ENCODE measurements at regions not wholly inside any gene's neighbourhood (a gene's known extent, or its start where the extent isn't known, plus 50 kb on each side); places are given as distances from the start of the nearest gene placed in this dataset.

GRCh38 chr6:114650891-114651290, 308.1 kb upstream of the HS3ST5 start:
- TF ChIP-seq ZNF430 (CRISPR knock-in tag; IDR thresholded peaks at IDR 0.05) = no peak
- no peak for TF ChIP-seq ZNF883 (CRISPR knock-in tag; IDR thresholded peaks at IDR 0.05; ENCODE audit: not compliant biosample characterization)
- no peak for TF ChIP-seq HIVEP1 (CRISPR knock-in tag; IDR thresholded peaks at IDR 0.05)
- TF ChIP-seq ZNF678 (CRISPR knock-in tag; IDR thresholded peaks at IDR 0.05) = no peak
- TF ChIP-seq MED8 (CRISPR knock-in tag; IDR thresholded peaks at IDR 0.05; ENCODE audit: insufficient replicate concordance) = no peak
- TF ChIP-seq SNRNP70 (IDR thresholded peaks at IDR 0.05; ENCODE audit: low read depth, low read length) = no peak
- no peak for TF ChIP-seq RCOR2 (CRISPR knock-in tag; IDR thresholded peaks at IDR 0.05)
- TF ChIP-seq, protein P1, sequence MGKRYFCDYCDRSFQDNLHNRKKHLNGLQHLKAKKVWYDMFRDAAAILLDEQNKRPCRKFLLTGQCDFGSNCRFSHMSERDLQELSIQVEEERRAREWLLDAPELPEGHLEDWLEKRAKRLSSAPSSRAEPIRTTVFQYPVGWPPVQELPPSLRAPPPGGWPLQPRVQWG (CRISPR knock-in tag; IDR thresholded peaks at IDR 0.05; ENCODE audit: borderline replicate concordance, low read depth) = no peak
- TF ChIP-seq BHLHE40 (IDR thresholded peaks at IDR 0.05; ENCODE audit: low read length) = no peak
- no peak for TF ChIP-seq SIX4 (CRISPR knock-in tag; IDR thresholded peaks at IDR 0.05)
- TF ChIP-seq ZNF335 (CRISPR knock-in tag; IDR thresholded peaks at IDR 0.05) = no peak
- TF ChIP-seq ATRX (CRISPR knock-in tag; IDR thresholded peaks at IDR 0.05; ENCODE audit: borderline replicate concordance) = no peak
- TF ChIP-seq, protein P2, sequence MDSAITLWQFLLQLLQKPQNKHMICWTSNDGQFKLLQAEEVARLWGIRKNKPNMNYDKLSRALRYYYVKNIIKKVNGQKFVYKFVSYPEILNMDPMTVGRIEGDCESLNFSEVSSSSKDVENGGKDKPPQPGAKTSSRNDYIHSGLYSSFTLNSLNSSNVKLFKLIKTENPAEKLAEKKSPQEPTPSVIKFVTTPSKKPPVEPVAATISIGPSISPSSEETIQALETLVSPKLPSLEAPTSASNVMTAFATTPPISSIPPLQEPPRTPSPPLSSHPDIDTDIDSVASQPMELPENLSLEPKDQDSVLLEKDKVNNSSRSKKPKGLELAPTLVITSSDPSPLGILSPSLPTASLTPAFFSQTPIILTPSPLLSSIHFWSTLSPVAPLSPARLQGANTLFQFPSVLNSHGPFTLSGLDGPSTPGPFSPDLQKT (CRISPR knock-in tag; IDR thresholded peaks at IDR 0.05; ENCODE audit: borderline replicate concordance) = no peak
- no peak for TF ChIP-seq ZNF232 (CRISPR knock-in tag; IDR thresholded peaks at IDR 0.05; ENCODE audit: borderline replicate concordance)
- TF ChIP-seq ZNF790 (CRISPR knock-in tag; IDR thresholded peaks at IDR 0.05; ENCODE audit: borderline replicate concordance) = no peak
- TF ChIP-seq GLMP (CRISPR knock-in tag; IDR thresholded peaks at IDR 0.05; ENCODE audit: borderline replicate concordance) = no peak
- no peak for TF ChIP-seq KDM4B (CRISPR knock-in tag; IDR thresholded peaks at IDR 0.05)
- TF ChIP-seq EZH2 (conservative IDR thresholded peaks at IDR 0.05; ENCODE audit: low read depth, low read length) = no peak
- no peak for TF ChIP-seq AHR (CRISPR knock-in tag; IDR thresholded peaks at IDR 0.05)
- Histone ChIP-seq H3K9ac (ENCODE audit: insufficient read depth, low read depth, low read length) (no peak overlapping the region), H3K36me3 (replicated peaks in 1 of 2; ENCODE audit: control insufficient read depth in 1 of 2, insufficient read depth in 2 of 2, low read length in 2 of 2) (no peaks in the 10 kb centered on the region), H4K20me1 (ENCODE audit: insufficient read depth, low read length) (no peaks in the 10 kb centered on the region), H3K27ac (ENCODE audit: extremely low read length, insufficient read depth, low read length) (no peak overlapping the region), H3K4me1 (ENCODE audit: insufficient read depth, low read length) (no peaks in the 10 kb centered on the region), H3K27me3 (ENCODE audit: control insufficient read depth in 1 of 2, insufficient read depth in 2 of 2, low read length in 2 of 2) (no peaks in the 10 kb centered on the region; a peak in 1 of 5 replicates), H3K4me2 (ENCODE audit: low read depth, low read length) (no peak overlapping the region), H3K79me2 (ENCODE audit: insufficient read depth, low read length) (no peaks in the 10 kb centered on the region), H2AFZ (ENCODE audit: low read length) (no peak overlapping the region), H3K4me3 (replicated peaks in 1 of 3; ENCODE audit: insufficient read depth in 1 of 3, low read depth in 2 of 3, low read length in 3 of 3) (no peak overlapping the region), H3K9me3 (ENCODE audit: low read length) (no peaks in the 10 kb centered on the region)
- ChIA-PET POLR2A (no interaction called here), CTCF (ENCODE audit: low intra/inter-chr PET ratio, low total read pairs) (no interaction called here)
- no peak for ATAC-seq
- BruUV-seq (replicated peaks) = no TSS peak
- 7% methylated on average over 2 of the region's 2 CpGs for WGBS (ENCODE audit: low lambda C conversion rate)
- DNase-seq (ENCODE audit: low spot score) = no peak
- no peak for FAIRE-seq
- intact Hi-C loops (cut with micrococcal nuclease; ENCODE audit: unreplicated experiment) (no loop called here), in situ Hi-C loops (cut with HindIII; ENCODE audit: extremely low pct_ligation_motif_present, low pct_unique_long_range_greater_than_20kb) (no loop called here)

All from HepG2 (cell line).